Kidney (tissue), 13 donors: ENCODE measurements at regions not wholly inside any gene's neighbourhood (a gene's known extent, or its start where the extent isn't known, plus 50 kb on each side); places are given as distances from the start of the nearest gene placed in this dataset.

ENCODE experiments used
- DNase-seq, 5 donors: peaks; one replicate each; pipeline ENCODE4 v3.0.0-alpha.2; 2013 to 2020
- FAIRE-seq: peaks from 2 replicates; lab custom pipeline; 2012; peaks lifted over from hg19 to GRCh38; lab: Jason Lieb, UNC
- H3K27ac ChIP-seq, 2 donors: one replicate each; pipeline ENCODE4 v1.7.0; 2013; ENCODE audit warnings: low read depth in 2 of 2, low read length in 2 of 2, inconsistent platforms in 1 of 2
- H3K27me3 ChIP-seq: one replicate; pipeline ENCODE4 v1.7.1; 2013; ENCODE audit warnings: low read length, inconsistent platforms; ENCODE audit not compliant: control insufficient read depth, insufficient read depth
- H3K36me3 ChIP-seq, 3 donors: one replicate each; pipeline versions ENCODE4 v1.7.0 to v1.7.1; 2013; ENCODE audit warnings: low read length in 3 of 3, control low read depth in 1 of 3, inconsistent platforms in 1 of 3; ENCODE audit not compliant: insufficient read depth in 3 of 3, control insufficient read depth in 2 of 3
- H3K4me1 ChIP-seq, 3 donors: one replicate each; pipeline versions ENCODE4 v1.7.0 to v1.7.1; 2013; ENCODE audit warnings: low read length in 3 of 3, inconsistent platforms in 1 of 3, low read depth in 1 of 3; ENCODE audit not compliant: control insufficient read depth in 2 of 3, insufficient read depth in 2 of 3
- H3K4me3 ChIP-seq, 3 donors: one replicate each; pipeline versions ENCODE4 v1.7.0 to v1.8.1; 2013; ENCODE audit warnings: low read length in 3 of 3, control low read depth in 1 of 3, inconsistent platforms in 1 of 3
- H3K9ac ChIP-seq, 3 donors: one replicate each; pipeline versions ENCODE4 v1.7.0 to v1.7.1; 2013; ENCODE audit warnings: low read length in 3 of 3, control low read depth in 1 of 3, inconsistent platforms in 1 of 3
- H3K9me3 ChIP-seq, 3 donors: one replicate each; pipeline versions ENCODE4 v1.7.0 to v1.7.1; 2013; ENCODE audit warnings: low read length in 3 of 3, control low read depth in 1 of 3, inconsistent platforms in 1 of 3; ENCODE audit not compliant: control insufficient read depth in 2 of 3, insufficient read depth in 1 of 3
- intact Hi-C: fragments of 100-400 bp; cut with DNase I; formaldehyde crosslinking; loops from one replicate; pipeline ENCODE4 v1.11.1; 2022
- TF ChIP-seq, protein P1 (sequence below): IDR thresholded peaks from 3 replicates; pipeline ENCODE4 v1.5.1; 2012; ENCODE audit warnings: mild to moderate bottlenecking, moderate library complexity, borderline replicate concordance; ENCODE audit not compliant: insufficient read depth; ENCODE audit errors: extremely low read depth
- donor health status: control.
- donor health status: control.
- donor health status: control.
- donor health status: control.
- donor health status: control.
- donor health status: DM: yes; HTN: yes; CAD: no.
- donor health status: Normal renal cell carcinoma (clear cell type).

DNA sequence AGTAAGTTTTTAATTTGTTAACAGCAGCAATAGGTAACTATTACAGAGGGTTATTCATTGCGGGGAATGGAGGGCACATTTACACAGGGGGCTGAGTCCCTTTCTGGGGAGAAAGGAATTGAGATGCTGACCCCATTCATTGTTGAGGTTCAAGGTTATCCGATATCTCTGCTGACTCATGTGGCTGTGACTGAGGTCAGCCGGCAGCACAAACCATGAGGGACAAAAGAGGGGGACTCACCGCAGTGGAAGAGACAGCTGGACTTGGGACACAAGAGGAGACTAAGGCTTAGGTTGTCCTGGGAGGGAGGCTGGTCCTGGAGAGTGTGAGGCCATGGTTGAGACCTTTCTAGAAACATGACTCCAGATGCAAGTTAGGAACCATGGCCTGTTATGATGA, 119.1 kb upstream of the XYLT1 start:
- no peaks in the 10 kb centered on the region for H3K4me1 ChIP-seq
- H3K27ac ChIP-seq: no peak overlapping the region
- no peak overlapping the region for H3K9ac ChIP-seq
- intact Hi-C loops: no loop called here
- TF ChIP-seq, protein P1, sequence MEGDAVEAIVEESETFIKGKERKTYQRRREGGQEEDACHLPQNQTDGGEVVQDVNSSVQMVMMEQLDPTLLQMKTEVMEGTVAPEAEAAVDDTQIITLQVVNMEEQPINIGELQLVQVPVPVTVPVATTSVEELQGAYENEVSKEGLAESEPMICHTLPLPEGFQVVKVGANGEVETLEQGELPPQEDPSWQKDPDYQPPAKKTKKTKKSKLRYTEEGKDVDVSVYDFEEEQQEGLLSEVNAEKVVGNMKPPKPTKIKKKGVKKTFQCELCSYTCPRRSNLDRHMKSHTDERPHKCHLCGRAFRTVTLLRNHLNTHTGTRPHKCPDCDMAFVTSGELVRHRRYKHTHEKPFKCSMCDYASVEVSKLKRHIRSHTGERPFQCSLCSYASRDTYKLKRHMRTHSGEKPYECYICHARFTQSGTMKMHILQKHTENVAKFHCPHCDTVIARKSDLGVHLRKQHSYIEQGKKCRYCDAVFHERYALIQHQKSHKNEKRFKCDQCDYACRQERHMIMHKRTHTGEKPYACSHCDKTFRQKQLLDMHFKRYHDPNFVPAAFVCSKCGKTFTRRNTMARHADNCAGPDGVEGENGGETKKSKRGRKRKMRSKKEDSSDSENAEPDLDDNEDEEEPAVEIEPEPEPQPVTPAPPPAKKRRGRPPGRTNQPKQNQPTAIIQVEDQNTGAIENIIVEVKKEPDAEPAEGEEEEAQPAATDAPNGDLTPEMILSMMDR: no peak
- DNase-seq (no peak), FAIRE-seq (no peak)
- no peak overlapping the region for H3K4me3 ChIP-seq
- no peaks in the 10 kb centered on the region for H3K9me3 ChIP-seq
- no peaks in the 10 kb centered on the region for H3K27me3 ChIP-seq
- H3K36me3 ChIP-seq: no peaks in the 10 kb centered on the region

DNA sequence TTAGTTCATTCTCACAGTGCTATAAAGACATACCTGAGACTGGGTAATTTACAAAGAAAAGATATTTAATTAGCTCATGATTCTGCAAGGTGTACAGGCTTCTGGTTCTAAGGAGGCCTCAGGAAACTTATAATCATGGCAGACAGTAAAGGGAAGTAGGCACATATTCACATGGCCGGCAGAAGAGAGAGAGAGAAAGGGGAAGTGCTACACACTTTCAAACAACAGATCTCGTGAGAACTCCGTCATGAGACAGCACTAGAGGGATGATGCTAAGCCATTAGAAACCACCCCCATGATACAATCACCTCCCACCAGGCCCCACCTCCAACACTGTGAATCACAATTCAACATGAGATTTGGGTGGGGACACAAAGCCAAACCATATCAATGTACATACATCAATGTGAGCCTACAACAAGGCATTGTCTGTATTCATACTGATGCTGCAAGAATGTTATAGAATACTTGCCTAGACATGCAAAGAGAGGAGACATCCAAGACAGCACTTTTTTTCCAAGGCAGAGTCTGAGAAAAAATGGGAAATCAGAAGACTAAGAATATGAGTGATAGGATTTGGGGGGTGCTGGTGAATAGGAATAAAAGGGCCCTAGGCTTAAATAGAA, 114.8 kb upstream of the XYLT1 start:
- no peak overlapping the region for H3K27ac ChIP-seq
- no peaks in the 10 kb centered on the region for H3K27me3 ChIP-seq
- TF ChIP-seq, protein P1: no peak
- no peak for FAIRE-seq
- no peaks in the 10 kb centered on the region for H3K4me1 ChIP-seq
- H3K9ac ChIP-seq: no peak overlapping the region
- peaks cover 0 to 2% (median 0%) of the 10 kb centered on the region in 3 donors for H3K9me3 ChIP-seq
- H3K36me3 ChIP-seq: no peaks in the 10 kb centered on the region
- intact Hi-C loops: no loop called here
- no peak overlapping the region for H3K4me3 ChIP-seq
- no peak for DNase-seq

DNA sequence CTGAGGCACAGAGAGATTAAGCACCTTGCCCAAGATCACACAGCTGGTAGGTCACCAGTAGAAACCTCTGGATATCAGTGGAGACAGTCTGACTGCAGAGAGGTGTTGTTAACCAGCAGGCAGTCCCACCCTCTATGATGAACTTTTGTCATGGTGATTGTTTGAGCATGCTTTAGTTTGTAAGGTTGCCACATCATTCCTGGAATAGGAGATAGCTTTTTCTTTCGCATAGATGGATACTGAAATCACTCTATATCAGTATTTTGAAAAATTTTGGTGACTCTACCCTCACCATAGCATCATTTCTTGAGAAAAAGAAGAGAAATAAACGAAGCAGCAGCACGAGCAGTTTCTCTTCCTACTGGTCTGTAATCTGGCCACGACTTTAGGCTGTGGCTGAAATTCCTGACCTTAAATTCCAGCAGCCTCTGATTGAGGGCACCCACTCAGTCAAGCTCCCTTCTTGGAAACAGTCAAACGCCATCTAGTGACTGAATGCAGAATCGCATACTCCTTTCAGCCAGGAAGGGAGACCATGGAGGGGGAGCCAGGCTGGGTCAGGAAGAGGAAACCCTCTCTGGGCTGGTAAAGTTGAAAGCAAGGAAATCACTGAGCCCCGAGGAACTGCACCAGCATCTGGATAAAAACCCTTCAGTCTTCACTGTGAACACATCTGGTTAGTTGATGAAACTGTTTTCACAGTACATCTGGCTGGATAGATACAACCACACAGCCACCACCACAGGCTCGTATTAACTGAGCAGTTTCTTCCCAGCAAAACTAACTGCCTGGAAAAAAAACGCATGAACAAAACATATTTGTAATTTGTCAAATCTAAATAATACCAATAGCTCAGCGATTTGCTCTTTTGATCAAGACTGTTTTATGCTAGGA, 108.5 kb upstream of the XYLT1 start:
- TF ChIP-seq, protein P1: peak; percentile 72
- DNase-seq: peak in 4 of 5 donors; percentile 66 to 91 (median 76)

More for the DNA sequence above, 108.5 kb upstream of the XYLT1 start:
- Histone ChIP-seq H3K9ac (no peak overlapping the region), H3K9me3 (peaks cover 0 to 2% (median 0%) of the 10 kb centered on the region in 3 donors), H3K4me3 (no peak overlapping the region), H3K4me1 (no peaks in the 10 kb centered on the region), H3K27ac (no peak overlapping the region), H3K27me3 (no peaks in the 10 kb centered on the region), H3K36me3 (no peaks in the 10 kb centered on the region)
- intact Hi-C loops: no loop called here
- FAIRE-seq: peak; percentile 50
